ENCODE measurements at regions not wholly inside any gene's neighbourhood (a gene's known extent, or its start where the extent isn't known, plus 50 kb on each side); places are given as distances from the start of the nearest gene placed in this dataset.
"Not testable (repeated sequence)": the region's sequence is repeated elsewhere in the genome, so short reads cannot be mapped to it uniquely, and the experiment has no call there.

DNA sequence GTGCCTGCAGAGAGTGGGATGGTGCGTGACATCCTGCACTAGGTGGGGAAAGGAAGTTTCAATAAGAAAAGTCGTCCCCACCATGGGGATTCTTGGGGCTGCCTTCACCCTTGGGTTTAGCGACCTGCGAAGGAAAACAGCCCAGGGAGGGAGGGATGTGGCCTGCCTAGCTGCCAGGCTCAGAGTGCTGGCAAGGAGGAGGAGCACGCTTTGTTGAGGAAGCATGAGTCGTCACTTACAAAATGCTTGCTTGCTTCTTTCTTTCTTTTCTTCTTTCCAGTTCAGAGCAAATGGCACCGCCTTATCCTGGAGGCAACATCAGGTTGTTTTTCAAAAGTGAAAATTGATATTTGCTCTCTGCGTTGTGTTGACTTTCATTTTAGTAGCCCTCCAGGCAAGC, 123.2 kb downstream of the TFAP2C start:
- peak overlapping the region in 1 of 3 donors; percentile 22 for H3K4me3 ChIP-seq
- TF ChIP-seq, protein P1, sequence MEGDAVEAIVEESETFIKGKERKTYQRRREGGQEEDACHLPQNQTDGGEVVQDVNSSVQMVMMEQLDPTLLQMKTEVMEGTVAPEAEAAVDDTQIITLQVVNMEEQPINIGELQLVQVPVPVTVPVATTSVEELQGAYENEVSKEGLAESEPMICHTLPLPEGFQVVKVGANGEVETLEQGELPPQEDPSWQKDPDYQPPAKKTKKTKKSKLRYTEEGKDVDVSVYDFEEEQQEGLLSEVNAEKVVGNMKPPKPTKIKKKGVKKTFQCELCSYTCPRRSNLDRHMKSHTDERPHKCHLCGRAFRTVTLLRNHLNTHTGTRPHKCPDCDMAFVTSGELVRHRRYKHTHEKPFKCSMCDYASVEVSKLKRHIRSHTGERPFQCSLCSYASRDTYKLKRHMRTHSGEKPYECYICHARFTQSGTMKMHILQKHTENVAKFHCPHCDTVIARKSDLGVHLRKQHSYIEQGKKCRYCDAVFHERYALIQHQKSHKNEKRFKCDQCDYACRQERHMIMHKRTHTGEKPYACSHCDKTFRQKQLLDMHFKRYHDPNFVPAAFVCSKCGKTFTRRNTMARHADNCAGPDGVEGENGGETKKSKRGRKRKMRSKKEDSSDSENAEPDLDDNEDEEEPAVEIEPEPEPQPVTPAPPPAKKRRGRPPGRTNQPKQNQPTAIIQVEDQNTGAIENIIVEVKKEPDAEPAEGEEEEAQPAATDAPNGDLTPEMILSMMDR (IDR thresholded peaks at IDR 0.05): no peak
- no peak for TF ChIP-seq POLR2A (IDR thresholded peaks at IDR 0.05)
- no peak for TF ChIP-seq POLR2AphosphoS5 (IDR thresholded peaks at IDR 0.05)
- no peaks in the 10 kb centered on the region for H3K9me3 ChIP-seq
- DNase-seq (ENCODE audit: low spot score in 2 of 2): peak in 1 of 2 donors; percentile 40
- no peaks in the 10 kb centered on the region for H3K4me1 ChIP-seq
- H3K27me3 ChIP-seq: peaks cover 0 to 8% of the 10 kb centered on the region in 2 donors
- peak overlapping the region; percentile 70 to 72 for H3K27ac ChIP-seq
- intact Hi-C loops (cut with DNase I; ENCODE audit: low total_unique reads): no loop called here
- no peaks in the 10 kb centered on the region for H3K36me3 ChIP-seq

DNA sequence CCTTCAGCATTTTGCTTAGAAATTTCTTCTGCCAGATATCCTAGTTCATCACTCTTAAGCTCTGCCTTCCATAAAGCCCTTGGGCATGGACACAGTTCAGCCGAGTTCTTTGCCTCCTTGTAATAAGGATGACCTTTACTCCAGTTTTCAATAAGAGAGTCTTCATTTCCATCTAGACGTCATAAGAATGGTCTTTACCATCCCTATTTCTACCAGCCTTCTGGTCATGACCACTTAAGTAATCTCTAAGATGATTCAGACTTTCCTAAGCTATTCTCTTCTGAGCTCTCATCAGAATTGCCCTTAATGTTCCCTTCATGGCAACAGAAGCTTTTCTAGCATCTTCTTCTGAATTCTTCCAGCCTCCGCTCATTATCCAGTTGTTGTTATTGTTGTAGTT, 126.1 kb downstream of the TFAP2C start:
- Histone ChIP-seq H3K4me3 (no peak overlapping the region), H3K36me3 (no peaks in the 10 kb centered on the region), H3K4me1 (no peaks in the 10 kb centered on the region), H3K27me3 (peaks cover 0 to 6% of the 10 kb centered on the region in 2 donors), H3K9me3 (no peaks in the 10 kb centered on the region), H3K27ac (no peak overlapping the region)
- no peak for TF ChIP-seq POLR2AphosphoS5 (IDR thresholded peaks at IDR 0.05)
- no peak for TF ChIP-seq POLR2A (IDR thresholded peaks at IDR 0.05)
- TF ChIP-seq, protein P1 (IDR thresholded peaks at IDR 0.05): no peak
- DNase-seq (ENCODE audit: low spot score in 2 of 2): no peak
- intact Hi-C loops (cut with DNase I; ENCODE audit: low total_unique reads): no loop called here

DNA sequence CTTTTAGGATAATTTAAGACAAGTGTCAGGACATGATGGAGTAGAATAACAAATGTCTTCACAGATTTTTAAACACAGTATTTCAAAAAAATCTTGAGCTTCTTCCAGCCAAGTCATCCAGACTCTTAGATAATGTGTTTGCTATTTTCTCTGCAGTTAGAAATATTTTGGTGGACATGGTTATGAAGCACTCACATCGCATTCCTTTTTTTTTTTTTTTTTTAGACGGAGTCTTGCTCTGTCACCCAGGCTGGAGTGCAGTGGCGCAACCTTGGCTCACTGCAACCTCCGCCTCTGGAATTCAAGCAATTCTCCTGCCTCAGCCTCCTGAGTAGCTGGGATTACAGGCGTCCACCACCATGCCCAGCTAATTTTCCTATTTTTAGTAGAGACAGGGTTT, 127.6 kb downstream of the TFAP2C start:
- H3K27me3 ChIP-seq; H3K9me3 ChIP-seq; intact Hi-C loops (cut with DNase I; ENCODE audit: low total_unique reads); DNase-seq (ENCODE audit: low spot score in 2 of 2); H3K36me3 ChIP-seq; H3K4me3 ChIP-seq; H3K4me1 ChIP-seq; H3K27ac ChIP-seq: not testable (repeated sequence)

DNA sequence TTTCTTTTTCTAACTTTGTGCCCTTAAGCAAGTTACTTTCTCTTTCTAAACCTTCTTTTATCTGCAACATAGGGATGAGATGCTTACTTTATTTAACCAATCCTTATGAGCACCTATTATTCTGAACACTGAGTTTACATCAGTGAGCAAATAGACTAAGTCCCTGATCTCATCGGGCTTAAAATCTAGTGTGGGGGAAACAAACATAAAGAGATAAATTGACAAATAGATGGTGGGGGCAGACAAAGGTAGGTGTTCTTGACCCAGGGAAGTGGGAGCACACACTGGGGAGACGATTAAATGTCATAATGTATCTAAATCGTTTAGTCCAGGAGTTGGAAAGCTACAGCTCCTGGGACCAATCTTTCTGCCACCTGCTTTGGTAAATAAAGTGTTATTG, 129.6 kb downstream of the TFAP2C start:
- TF ChIP-seq, protein P1 (IDR thresholded peaks at IDR 0.05): no peak
- TF ChIP-seq POLR2AphosphoS5 (IDR thresholded peaks at IDR 0.05) (no peak), POLR2A (IDR thresholded peaks at IDR 0.05) (no peak)
- intact Hi-C loops (cut with DNase I; ENCODE audit: low total_unique reads): no loop called here
- Histone ChIP-seq H3K9me3 (no peaks in the 10 kb centered on the region), H3K4me3 (no peak overlapping the region), H3K36me3 (no peaks in the 10 kb centered on the region), H3K4me1 (no peaks in the 10 kb centered on the region), H3K27me3 (no peaks in the 10 kb centered on the region), H3K27ac (peak overlapping the region; percentile 43 to 50)
- DNase-seq (ENCODE audit: low spot score in 2 of 2): no peak

DNA sequence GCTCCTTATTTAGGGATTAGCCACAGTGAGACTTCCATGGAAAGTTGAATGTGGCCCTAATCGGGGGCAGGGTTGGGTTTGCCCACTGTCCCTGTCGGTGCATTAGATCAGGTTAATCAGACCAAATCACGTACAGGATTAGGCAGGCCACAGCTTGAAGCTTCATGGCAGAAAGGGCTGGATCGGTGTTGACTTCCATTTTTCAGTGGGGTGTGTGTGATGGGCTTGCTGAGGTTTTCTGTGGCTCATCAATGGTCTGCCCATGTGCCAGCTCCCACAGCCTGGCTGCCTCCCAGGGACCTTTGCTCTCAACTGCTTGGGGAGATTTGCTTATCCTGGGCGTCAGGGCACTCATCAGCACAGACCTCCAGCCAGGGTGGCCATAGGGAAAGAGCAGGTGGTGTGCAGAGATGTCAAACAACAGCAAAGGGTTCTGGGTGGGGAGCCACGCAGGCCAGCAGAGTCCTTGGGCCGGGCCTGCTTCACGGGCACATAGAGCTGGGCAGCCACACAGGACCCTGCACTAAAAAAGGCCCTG, 130.7 kb downstream of the TFAP2C start:
- intact Hi-C loops (cut with DNase I; ENCODE audit: low total_unique reads): no loop called here
- Histone ChIP-seq H3K9me3 (no peaks in the 10 kb centered on the region), H3K27ac (peak overlapping the region; percentile 25 to 43), H3K36me3 (no peaks in the 10 kb centered on the region), H3K4me3 (no peak overlapping the region), H3K4me1 (no peaks in the 10 kb centered on the region), H3K27me3 (no peaks in the 10 kb centered on the region)
- TF ChIP-seq POLR2A (IDR thresholded peaks at IDR 0.05): no peak
- TF ChIP-seq POLR2AphosphoS5 (IDR thresholded peaks at IDR 0.05): no peak
- TF ChIP-seq, protein P1 (IDR thresholded peaks at IDR 0.05): no peak
- DNase-seq (ENCODE audit: low spot score in 2 of 2): no peak

DNA sequence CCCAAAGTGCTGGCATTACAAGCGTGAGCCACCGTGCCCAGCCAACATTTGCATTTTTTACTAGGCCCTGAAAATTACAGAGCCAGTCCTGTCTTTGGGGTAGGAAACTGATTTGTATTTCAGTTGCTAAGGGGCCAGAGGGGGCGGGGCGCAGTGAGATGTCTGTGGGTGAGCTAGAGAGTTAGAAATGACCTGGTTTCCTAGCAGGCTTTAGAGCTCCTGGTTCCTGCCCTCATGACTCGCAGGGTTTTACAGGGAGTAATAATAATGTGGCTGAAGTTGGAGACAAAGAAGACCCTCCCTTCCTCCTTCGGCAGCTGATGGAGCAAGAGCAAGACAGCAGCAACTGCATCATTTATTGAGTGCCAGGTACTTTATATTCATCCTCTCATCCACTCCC, 131.5 kb downstream of the TFAP2C start:
- Histone ChIP-seq H3K4me1 (no peaks in the 10 kb centered on the region), H3K27me3 (no peaks in the 10 kb centered on the region), H3K36me3 (no peaks in the 10 kb centered on the region), H3K27ac (no peak overlapping the region), H3K4me3 (no peak overlapping the region), H3K9me3 (no peaks in the 10 kb centered on the region)
- TF ChIP-seq POLR2AphosphoS5 (IDR thresholded peaks at IDR 0.05): no peak
- no peak for TF ChIP-seq POLR2A (IDR thresholded peaks at IDR 0.05)
- TF ChIP-seq, protein P1 (IDR thresholded peaks at IDR 0.05): no peak
- intact Hi-C loops (cut with DNase I; ENCODE audit: low total_unique reads): no loop called here
- no peak for DNase-seq (ENCODE audit: low spot score in 2 of 2)
